Large intestine (tissue), 3 donors: ENCODE measurements at regions not wholly inside any gene's neighbourhood (a gene's known extent, or its start where the extent isn't known, plus 50 kb on each side); places are given as distances from the start of the nearest gene placed in this dataset.

Experiments used
- DNase-seq, 2 donors: peaks; one replicate each; pipeline versions ENCODE4 v3.0.0 to v3.0.0-alpha.2; 2013
- H3K27ac ChIP-seq: one replicate; pipeline ENCODE4 v1.5.1; 2013; ENCODE audit warnings: low read length
- H3K27me3 ChIP-seq: 2 replicates; pipeline ENCODE4 v1.6.1; 2013; ENCODE audit warnings: low read length; ENCODE audit not compliant: control insufficient read depth, insufficient read depth
- H3K36me3 ChIP-seq: 2 replicates; pipeline ENCODE4 v1.6.1; 2013; ENCODE audit warnings: low read length; ENCODE audit not compliant: control insufficient read depth, insufficient read depth
- H3K4me1 ChIP-seq: one replicate; pipeline ENCODE4 v1.6.1; 2013; ENCODE audit warnings: low read length; ENCODE audit not compliant: control insufficient read depth, insufficient read depth
- H3K4me3 ChIP-seq: one replicate; pipeline ENCODE4 v1.5.1; 2013; ENCODE audit warnings: low read length
- H3K9me3 ChIP-seq: one replicate; pipeline ENCODE4 v1.6.1; 2013; ENCODE audit warnings: mild to moderate bottlenecking, low read depth, low read length, moderate library complexity; ENCODE audit not compliant: control insufficient read depth
- WGBS: methylation state at CpG from one replicate; pipeline ENCODE4 v1.1.5; 2013; ENCODE audit warnings: low lambda C conversion rate; ENCODE audit not compliant: insufficient coverage; 5-methylcytosine and 5-hydroxymethylcytosine counted together

GRCh38 chr11:119473901-119474681, 51.1 kb upstream of the THY1 start:
- Histone ChIP-seq H3K27me3 (peaks cover 2% of the 10 kb centered on the region), H3K4me1 (no peaks in the 10 kb centered on the region), H3K9me3 (no peaks in the 10 kb centered on the region), H3K4me3 (no peak overlapping the region), H3K27ac (no peak overlapping the region), H3K36me3 (no peaks in the 10 kb centered on the region)
- no CpG with 5 or more reads among the region's 12 CpGs for WGBS
- DNase-seq, result no peak

GRCh38 chr11:119473226-119473625, 50.3 kb upstream of the THY1 start:
- Histone ChIP-seq H3K27me3 (peaks cover 2% of the 10 kb centered on the region), H3K4me3 (no peak overlapping the region), H3K4me1 (no peaks in the 10 kb centered on the region), H3K9me3 (no peaks in the 10 kb centered on the region), H3K27ac (no peak overlapping the region), H3K36me3 (no peaks in the 10 kb centered on the region)
- DNase-seq, result no peak
- whole genome bisulfite sequencing, result no CpG with 5 or more reads among the region's 9 CpGs

- Histone ChIP-seq H3K4me3 (no peak overlapping the region), H3K27ac (no peak overlapping the region), H3K36me3 (no peaks in the 10 kb centered on the region), H3K9me3 (no peaks in the 10 kb centered on the region), H3K27me3 (peaks cover 2% of the 10 kb centered on the region), H3K4me1 (no peaks in the 10 kb centered on the region)
- no CpG with 5 or more reads among the region's 14 CpGs for WGBS
- no peak for DNase-seq
Observed at GRCh38 chr11:119472856-119473222, 49.9 kb upstream of the THY1 start.
